H9 (cell line): ENCODE measurements at regions not wholly inside any gene's neighbourhood (a gene's known extent, or its start where the extent isn't known, plus 50 kb on each side); places are given as distances from the start of the nearest gene placed in this dataset.

Experiments used
- DNase-seq: peaks from one replicate; pipeline ENCODE4 v3.0.0-alpha.2; 2017
- H2AFZ ChIP-seq: one replicate; pipeline ENCODE4 v1.6.1; 2013; ENCODE audit warnings: mild to moderate bottlenecking, low read length, control low read depth, moderate library complexity
- H2AK5ac ChIP-seq: 2 replicates; pipeline ENCODE4 v1.6.1; 2013; ENCODE audit warnings: low read length, control low read depth, mixed read lengths; ENCODE audit not compliant: insufficient read length
- H2BK120ac ChIP-seq: one replicate; pipeline ENCODE4 v1.6.1; 2013; ENCODE audit warnings: low read depth, mild to moderate bottlenecking, low read length, control low read depth, inconsistent platforms; ENCODE audit not compliant: poor library complexity, severe bottlenecking
- H2BK12ac ChIP-seq: 2 replicates; pipeline ENCODE4 v1.6.1; 2013; ENCODE audit warnings: low read length, control low read depth, mixed read lengths, low read depth; ENCODE audit not compliant: insufficient read length
- H2BK15ac ChIP-seq: 2 replicates; pipeline ENCODE4 v1.6.1; 2013; ENCODE audit warnings: low read depth, low read length, control low read depth
- H2BK20ac ChIP-seq: one replicate; pipeline ENCODE4 v1.6.1; 2013; ENCODE audit warnings: low read depth, mild to moderate bottlenecking, low read length, control low read depth, inconsistent platforms; ENCODE audit not compliant: poor library complexity, severe bottlenecking
- H2BK5ac ChIP-seq: 2 replicates; pipeline ENCODE4 v1.6.1; 2013; ENCODE audit warnings: low read length, control low read depth, mixed read lengths; ENCODE audit not compliant: insufficient read length
- H3K14ac ChIP-seq: 2 replicates; pipeline ENCODE4 v1.6.1; 2013; ENCODE audit warnings: low read length, control low read depth; ENCODE audit not compliant: insufficient read depth
- H3K18ac ChIP-seq: 2 replicates; pipeline ENCODE4 v1.6.1; 2013; ENCODE audit warnings: low read depth, mild to moderate bottlenecking, mixed read lengths, low read length, control low read depth; ENCODE audit not compliant: insufficient read length
- H3K23ac ChIP-seq: 2 replicates; pipeline ENCODE4 v1.6.1; 2013; ENCODE audit warnings: low read length, control low read depth, mixed read lengths, low read depth; ENCODE audit not compliant: insufficient read length
- H3K23me2 ChIP-seq: 2 replicates; pipeline ENCODE4 v1.6.1; 2013; ENCODE audit warnings: low read depth, mild to moderate bottlenecking, mixed read lengths, low read length, control low read depth; ENCODE audit not compliant: insufficient read length, poor library complexity, severe bottlenecking
- H3K27ac ChIP-seq: 2 replicates; pipeline ENCODE4 v1.5.1; 2013; ENCODE audit warnings: low read length, control low read depth, mixed read lengths, low read depth; ENCODE audit not compliant: insufficient read length
- H3K27me3 ChIP-seq: 2 replicates; pipeline ENCODE4 v1.6.1; 2013; ENCODE audit warnings: low read length, control low read depth, inconsistent platforms; ENCODE audit not compliant: insufficient read depth
- H3K4ac ChIP-seq: 2 replicates; pipeline ENCODE4 v1.6.1; 2013; ENCODE audit warnings: low read depth, mild to moderate bottlenecking, control low read depth, inconsistent platforms, low read length, moderate library complexity
- H3K4me1 ChIP-seq: 2 replicates; pipeline ENCODE4 v1.6.1; 2013; ENCODE audit warnings: low read length, control low read depth, inconsistent platforms; ENCODE audit not compliant: insufficient read depth
- H3K4me2 ChIP-seq: 2 replicates; pipeline ENCODE4 v1.6.1; 2013; ENCODE audit warnings: low read length, control low read depth, mixed read lengths; ENCODE audit not compliant: insufficient read length, insufficient read depth
- H3K56ac ChIP-seq: 2 replicates; pipeline ENCODE4 v1.6.1; 2013; ENCODE audit warnings: low read depth, mild to moderate bottlenecking, mixed read lengths, low read length, control low read depth; ENCODE audit not compliant: insufficient read length
- H3K79me1 ChIP-seq: 2 replicates; pipeline ENCODE4 v1.6.1; 2013; ENCODE audit warnings: low read depth, mild to moderate bottlenecking, moderate library complexity, low read length, control low read depth, inconsistent platforms; ENCODE audit not compliant: insufficient read depth, poor library complexity, severe bottlenecking
- H3K79me2 ChIP-seq: 2 replicates; pipeline ENCODE4 v1.6.1; 2013; ENCODE audit warnings: low read length, control low read depth, inconsistent platforms; ENCODE audit not compliant: insufficient read depth
- H3K9ac ChIP-seq: 2 replicates; pipeline ENCODE4 v1.6.1; 2013; ENCODE audit warnings: low read length, control low read depth, mixed read lengths; ENCODE audit not compliant: insufficient read length; ENCODE audit errors: extremely low read depth
- H3K9me3 ChIP-seq: one replicate; pipeline ENCODE4 v1.6.1; 2013; ENCODE audit warnings: low read depth, low read length, inconsistent platforms; ENCODE audit not compliant: control insufficient read depth
- H3T11ph ChIP-seq: one replicate; pipeline ENCODE4 v1.6.1; 2013; ENCODE audit warnings: mild to moderate bottlenecking, low read length, control low read depth, inconsistent platforms
- H4K20me1 ChIP-seq: one replicate; pipeline ENCODE4 v1.6.1; 2013; ENCODE audit not compliant: control insufficient read depth, insufficient read length, insufficient read depth
- H4K5ac ChIP-seq: 2 replicates; pipeline ENCODE4 v1.6.1; 2013; ENCODE audit warnings: low read depth, mild to moderate bottlenecking, mixed read lengths, low read length, control low read depth; ENCODE audit not compliant: insufficient read length
- H4K8ac ChIP-seq: replicated peaks from 2 replicates; pipeline ENCODE4 v1.6.1; 2013; ENCODE audit warnings: low read length, control low read depth, mixed read lengths, low read depth; ENCODE audit not compliant: insufficient read length
- H4K91ac ChIP-seq: 2 replicates; pipeline ENCODE4 v1.6.1; 2013; ENCODE audit warnings: low read depth, mild to moderate bottlenecking, moderate library complexity, mixed read lengths, low read length, control low read depth; ENCODE audit not compliant: insufficient read length
- H3K27ac Mint-ChIP-seq, 3 experiments: 2 replicates in 2 of 3; 3 replicates in 1 of 3; pipeline ENCODE4 v1.8.0; 2020 to 2021; ENCODE audit warnings: mixed read lengths in 3 of 3, mild to moderate bottlenecking in 1 of 3, moderate library complexity in 1 of 3
- H3K27me3 Mint-ChIP-seq: 2 replicates; pipeline ENCODE4 v1.8.0; 2021; ENCODE audit warnings: low read depth, mild to moderate bottlenecking, moderate library complexity, mixed read lengths
- H3K36me3 Mint-ChIP-seq, 3 experiments: 2 replicates in 2 of 3; 3 replicates in 1 of 3; pipeline ENCODE4 v1.8.0; 2020 to 2021; ENCODE audit warnings: low read depth in 3 of 3, mixed read lengths in 3 of 3; ENCODE audit not compliant: insufficient read depth in 1 of 3
- H3K4me1 Mint-ChIP-seq, 2 experiments: 2 replicates each; pipeline ENCODE4 v1.8.0; 2020; ENCODE audit warnings: mixed read lengths in 2 of 2
- H3K4me3 Mint-ChIP-seq, 2 experiments: 2 replicates in 1 of 2; 3 replicates in 1 of 2; pipeline ENCODE4 v1.8.0; 2020 to 2021; ENCODE audit warnings: mild to moderate bottlenecking in 2 of 2, mixed read lengths in 2 of 2, moderate library complexity in 1 of 2
- H3K9me3 Mint-ChIP-seq, 2 experiments: 2 replicates in 1 of 2; 3 replicates in 1 of 2; pipeline ENCODE4 v1.8.0; 2020; ENCODE audit warnings: mild to moderate bottlenecking in 2 of 2, mixed read lengths in 2 of 2, moderate library complexity in 1 of 2
- WGBS: extraction: QIAGEN DNeasy Blood & Tissue Kit; methylation state at CpG from one replicate; pipeline ENCODE4 v1.1.7; 2013; ENCODE audit warnings: missing lambda C conversion rate, low lambda C conversion rate, mixed read lengths; ENCODE audit not compliant: insufficient read length; ENCODE audit errors: extremely low coverage; 5-methylcytosine and 5-hydroxymethylcytosine counted together
- TF ChIP-seq, protein P1 (sequence below): fragments of 200-600 bp; sonication (generic); conservative IDR thresholded peaks from 3 replicates; pipeline ENCODE4 v1.8.0; 2021; ENCODE audit warnings: antibody characterized with exemption, mild to moderate bottlenecking

GRCh38 chr2:129229830-129230441 lies 749.5 kb upstream of the RAB6C start:
- no peak overlapping the region for H3K23ac ChIP-seq
- H3K27me3 Mint-ChIP-seq: peaks cover 1% of the 10 kb centered on the region; the same call in 1 of the 2 replicates
- no peak overlapping the region for H3K14ac ChIP-seq
- no peaks in the 10 kb centered on the region for H3K79me2 ChIP-seq
- H2BK15ac ChIP-seq: no peak overlapping the region
- H2AFZ ChIP-seq: no peak overlapping the region
- no peaks in the 10 kb centered on the region for H3K27me3 ChIP-seq
- H4K5ac ChIP-seq: no peak overlapping the region
- H3K4me2 ChIP-seq: no peak overlapping the region
- H3K9ac ChIP-seq: no peak overlapping the region
- H3K4ac ChIP-seq: no peak overlapping the region
- no peak overlapping the region for H2BK20ac ChIP-seq
- no peak overlapping the region for H4K91ac ChIP-seq
- H3T11ph ChIP-seq: no peak overlapping the region
- H2BK120ac ChIP-seq: no peak overlapping the region
- TF ChIP-seq, protein P1, sequence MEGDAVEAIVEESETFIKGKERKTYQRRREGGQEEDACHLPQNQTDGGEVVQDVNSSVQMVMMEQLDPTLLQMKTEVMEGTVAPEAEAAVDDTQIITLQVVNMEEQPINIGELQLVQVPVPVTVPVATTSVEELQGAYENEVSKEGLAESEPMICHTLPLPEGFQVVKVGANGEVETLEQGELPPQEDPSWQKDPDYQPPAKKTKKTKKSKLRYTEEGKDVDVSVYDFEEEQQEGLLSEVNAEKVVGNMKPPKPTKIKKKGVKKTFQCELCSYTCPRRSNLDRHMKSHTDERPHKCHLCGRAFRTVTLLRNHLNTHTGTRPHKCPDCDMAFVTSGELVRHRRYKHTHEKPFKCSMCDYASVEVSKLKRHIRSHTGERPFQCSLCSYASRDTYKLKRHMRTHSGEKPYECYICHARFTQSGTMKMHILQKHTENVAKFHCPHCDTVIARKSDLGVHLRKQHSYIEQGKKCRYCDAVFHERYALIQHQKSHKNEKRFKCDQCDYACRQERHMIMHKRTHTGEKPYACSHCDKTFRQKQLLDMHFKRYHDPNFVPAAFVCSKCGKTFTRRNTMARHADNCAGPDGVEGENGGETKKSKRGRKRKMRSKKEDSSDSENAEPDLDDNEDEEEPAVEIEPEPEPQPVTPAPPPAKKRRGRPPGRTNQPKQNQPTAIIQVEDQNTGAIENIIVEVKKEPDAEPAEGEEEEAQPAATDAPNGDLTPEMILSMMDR: no peak
- H3K9me3 Mint-ChIP-seq: no peaks in the 10 kb centered on the region
- no peak overlapping the region for H3K18ac ChIP-seq
- H2BK5ac ChIP-seq: no peak overlapping the region
- no peak overlapping the region for H3K56ac ChIP-seq
- no peak overlapping the region for H3K27ac Mint-ChIP-seq
- no peak overlapping the region for H2AK5ac ChIP-seq
- no peak overlapping the region for H2BK12ac ChIP-seq
- no CpG with 5 or more reads among the region's 7 CpGs for WGBS
- no peaks in the 10 kb centered on the region for H3K36me3 Mint-ChIP-seq
- H3K79me1 ChIP-seq: no peaks in the 10 kb centered on the region
- no peak overlapping the region for H3K4me3 Mint-ChIP-seq
- H3K4me1 ChIP-seq: no peaks in the 10 kb centered on the region
- H3K23me2 ChIP-seq: no peaks in the 10 kb centered on the region
- no peak for DNase-seq
- no peak overlapping the region for H3K27ac ChIP-seq
- no peak overlapping the region for H4K8ac ChIP-seq
- no peaks in the 10 kb centered on the region for H4K20me1 ChIP-seq
- H3K4me1 Mint-ChIP-seq: no peaks in the 10 kb centered on the region
- H3K9me3 ChIP-seq: no peaks in the 10 kb centered on the region
